IMR-90 (cell line): ENCODE measurements at regions not wholly inside any gene's neighbourhood (a gene's known extent, or its start where the extent isn't known, plus 50 kb on each side); places are given as distances from the start of the nearest gene placed in this dataset.

Experiments used
- ATAC-seq: fragments of 200-7000 bp; cut with Tn5 transposase; 2 replicates; pipeline ENCODE4 v1.9.1; 2020; ENCODE audit warnings: low read depth, mild to moderate bottlenecking, moderate library complexity
- BruUV-seq: library from RNA; stranded (reverse); fragments of 400-500 nt; replicated peaks from 2 replicates; lab custom pipeline; 2021; lab: Mats Ljungman, UMichigan
- CTCF ChIA-PET: fragments of 300-600 bp; formaldehyde crosslinking; extraction: SDS; loops from one replicate; lab custom pipeline; 2021; ENCODE audit warnings: antibody characterized with exemption; lab: Yijun Ruan, JAX
- POLR2A ChIA-PET: fragments of 300-600 bp; sonication (Branson Sonifier 250); formaldehyde crosslinking; loops from one replicate; lab custom pipeline; 2022; ENCODE audit warnings: antibody characterized with exemption; ENCODE audit not compliant: unreplicated experiment; lab: Charles Lee
- DNase-seq: peaks from one replicate; pipeline ENCODE4 v3.0.0; 2013
- H2AFZ ChIP-seq: replicated peaks from 2 replicates; pipeline ENCODE3; 2013; ENCODE audit warnings: low read length, mild to moderate bottlenecking; ENCODE audit not compliant: poor library complexity
- H2AK5ac ChIP-seq: 2 replicates; pipeline ENCODE4 v1.6.1; 2013; ENCODE audit warnings: low read depth, low read length, inconsistent platforms
- H2AK9ac ChIP-seq: replicated peaks from 2 replicates; pipeline ENCODE3; 2013; ENCODE audit warnings: mild to moderate bottlenecking, low read depth, low read length, moderate library complexity; ENCODE audit not compliant: poor library complexity
- H2BK120ac ChIP-seq: 2 replicates; pipeline ENCODE4 v1.6.1; 2013; ENCODE audit warnings: low read depth, low read length, inconsistent platforms
- H2BK15ac ChIP-seq: 3 replicates; pipeline ENCODE4 v1.6.1; 2013; ENCODE audit warnings: low read depth, low read length, inconsistent platforms
- H2BK20ac ChIP-seq: 2 replicates; pipeline ENCODE4 v1.6.1; 2013; ENCODE audit warnings: low read depth, mild to moderate bottlenecking, inconsistent platforms, low read length, moderate library complexity
- H2BK5ac ChIP-seq: 2 replicates; pipeline ENCODE4 v1.6.1; 2013; ENCODE audit warnings: mild to moderate bottlenecking, low read depth, low read length, inconsistent platforms; ENCODE audit not compliant: poor library complexity, severe bottlenecking
- H3K14ac ChIP-seq: replicated peaks from 2 replicates; pipeline ENCODE4 v1.6.1; 2013; ENCODE audit warnings: low read depth, low read length, inconsistent platforms
- H3K18ac ChIP-seq: 2 replicates; pipeline ENCODE4 v1.6.1; 2013; ENCODE audit warnings: low read depth, low read length, control low read depth
- H3K23ac ChIP-seq: 2 replicates; pipeline ENCODE4 v1.6.1; 2013; ENCODE audit warnings: low read depth, low read length, inconsistent platforms
- H3K27ac ChIP-seq: 2 replicates; pipeline ENCODE4 v1.5.1; 2013; ENCODE audit warnings: mild to moderate bottlenecking, control low read depth, low read length; ENCODE audit not compliant: insufficient read depth
- H3K27me3 ChIP-seq: 2 replicates; pipeline ENCODE4 v1.6.1; 2013; ENCODE audit warnings: low read length; ENCODE audit not compliant: control insufficient read depth, insufficient read depth
- H3K36me3 ChIP-seq: 2 replicates; pipeline ENCODE4 v1.6.1; 2013; ENCODE audit warnings: low read length, mixed read lengths; ENCODE audit not compliant: control insufficient read depth, insufficient read depth
- H3K4ac ChIP-seq: 2 replicates; pipeline ENCODE4 v1.6.1; 2013; ENCODE audit warnings: low read depth, low read length, inconsistent platforms
- H3K4me1 ChIP-seq: 2 replicates; pipeline ENCODE4 v1.6.1; 2013; ENCODE audit warnings: low read length, mixed read lengths; ENCODE audit not compliant: control insufficient read depth, insufficient read depth
- H3K4me2 ChIP-seq: 2 replicates; pipeline ENCODE4 v1.6.1; 2013; ENCODE audit warnings: low read depth, mild to moderate bottlenecking, control low read depth, low read length, moderate library complexity
- H3K4me3 ChIP-seq: 2 replicates; pipeline ENCODE4 v1.5.1; 2013; ENCODE audit warnings: low read depth, mild to moderate bottlenecking, control low read depth, low read length, moderate library complexity; ENCODE audit not compliant: insufficient read depth
- H3K56ac ChIP-seq: 2 replicates; pipeline ENCODE4 v1.6.1; 2013; ENCODE audit warnings: low read length, inconsistent platforms; ENCODE audit not compliant: insufficient read depth; ENCODE audit errors: extremely low read depth
- H3K79me1 ChIP-seq, 2 experiments: 2 replicates each; pipeline ENCODE4 v1.6.1; 2013; ENCODE audit warnings: low read length in 2 of 2, inconsistent platforms in 1 of 2, low read depth in 1 of 2
- H3K9ac ChIP-seq: 2 replicates; pipeline ENCODE4 v1.6.1; 2013; ENCODE audit warnings: low read depth, low read length, control low read depth
- H3K9me1 ChIP-seq: 2 replicates; pipeline ENCODE4 v1.6.1; 2013; ENCODE audit warnings: low read length, inconsistent platforms; ENCODE audit not compliant: insufficient read depth
- H3K9me3 ChIP-seq: 2 replicates; pipeline ENCODE4 v1.6.1; 2013; ENCODE audit warnings: low read length; ENCODE audit not compliant: control insufficient read depth, insufficient read depth
- H4K20me1 ChIP-seq: 2 replicates; pipeline ENCODE4 v1.6.1; 2013; ENCODE audit warnings: low read length, inconsistent platforms; ENCODE audit not compliant: insufficient read depth
- H4K5ac ChIP-seq: 2 replicates; pipeline ENCODE4 v1.6.1; 2013; ENCODE audit warnings: mild to moderate bottlenecking, low read depth, low read length, control low read depth
- H4K8ac ChIP-seq, 2 experiments: 2 replicates each; pipeline ENCODE4 v1.6.1; 2013; ENCODE audit warnings: low read depth in 2 of 2, low read length in 2 of 2, control low read depth in 1 of 2, inconsistent platforms in 1 of 2
- H4K91ac ChIP-seq: 2 replicates; pipeline ENCODE4 v1.6.1; 2013; ENCODE audit warnings: low read depth, low read length, inconsistent platforms; ENCODE audit not compliant: insufficient read depth
- BHLHE40 ChIP-seq: fragments of 150-350 bp; IDR thresholded peaks from 2 replicates; pipeline ENCODE4 v1.6.1; 2016; ENCODE audit warnings: mild to moderate bottlenecking, low read depth, low read length
- CEBPB ChIP-seq: IDR thresholded peaks from 2 replicates; pipeline ENCODE4 v1.6.1; 2012; ENCODE audit warnings: low read depth, low read length, improper control_type of control experiment
- CHD1 ChIP-seq: IDR thresholded peaks from 2 replicates; pipeline ENCODE4 v1.6.1; 2012; ENCODE audit warnings: low read depth, low read length, improper control_type of control experiment
- FOS ChIP-seq: fragments of 150-350 bp; IDR thresholded peaks from 2 replicates; pipeline ENCODE4 v1.6.1; 2016; ENCODE audit warnings: low read depth, low read length
- MAFK ChIP-seq: IDR thresholded peaks from 2 replicates; pipeline ENCODE4 v1.6.1; 2012; ENCODE audit warnings: low read depth, low read length, improper control_type of control experiment
- MXI1 ChIP-seq: IDR thresholded peaks from 2 replicates; pipeline ENCODE4 v1.6.1; 2012; ENCODE audit warnings: low read depth, mild to moderate bottlenecking, low read length, moderate library complexity, borderline replicate concordance
- RAD21 ChIP-seq: IDR thresholded peaks from 2 replicates; pipeline ENCODE4 v1.6.1; 2012; ENCODE audit warnings: low read length, improper control_type of control experiment
- RCOR1 ChIP-seq: IDR thresholded peaks from 2 replicates; pipeline ENCODE4 v1.6.1; 2012; ENCODE audit warnings: mild to moderate bottlenecking, low read length, improper control_type of control experiment; ENCODE audit not compliant: insufficient replicate concordance
- SMC3 ChIP-seq: fragments of 150-350 bp; IDR thresholded peaks from 2 replicates; pipeline ENCODE4 v1.6.1; 2016; ENCODE audit warnings: low read depth, mild to moderate bottlenecking, antibody characterized with exemption, low read length, moderate library complexity
- WGBS, 2 experiments: methylation state at CpG; one replicate each; pipeline versions ENCODE4 v1.1.5 to v1.1.7; 2013; ENCODE audit warnings: missing lambda C conversion rate in 2 of 2; ENCODE audit not compliant: insufficient read length in 1 of 2; ENCODE audit errors: extremely low coverage in 2 of 2; 5-methylcytosine and 5-hydroxymethylcytosine counted together
- dilution Hi-C: fragments of 300-500 bp; cut with HindIII; formaldehyde crosslinking; loops from one replicate; pipeline ENCODE4 v1.14.3; 2018; ENCODE audit warnings: low sequenced_read_pairs; ENCODE audit not compliant: unreplicated experiment
- in situ Hi-C: fragments of 300-500 bp; cut with MboI; formaldehyde crosslinking; loops from 3 replicates; pipeline ENCODE4 v1.14.3; 2019; ENCODE audit warnings: low sequenced_read_pairs, inconsistent platforms, mixed read lengths
- intact Hi-C: fragments of 100-400 bp; cut with micrococcal nuclease; formaldehyde crosslinking; loops from 2 replicates; pipeline ENCODE4 v1.10.0; 2022
- TF ChIP-seq, protein P1 (sequence below): conservative IDR thresholded peaks from 2 replicates; pipeline ENCODE4 v1.5.1; 2012; ENCODE audit warnings: mild to moderate bottlenecking, low read depth, low read length, improper control_type of control experiment
- TF ChIP-seq, protein P2 (sequence below): fragments of 150-350 bp; IDR thresholded peaks from 2 replicates; pipeline ENCODE4 v1.6.1; 2016; ENCODE audit warnings: low read depth, mild to moderate bottlenecking, low read length, moderate library complexity, borderline replicate concordance

GRCh38 chr2:104474716-104475115 is 379.2 kb upstream of the POU3F3 start:
- no TSS peak for BruUV-seq
- DNase-seq (no peak), ATAC-seq (no peak)
- H4K91ac ChIP-seq = no peak overlapping the region
- in situ Hi-C loops = no loop called here
- H2AK5ac ChIP-seq = no peak overlapping the region
- H3K18ac ChIP-seq = no peak overlapping the region
- H3K9me3 ChIP-seq = peaks cover 4% of the 10 kb centered on the region
- no peak overlapping the region for H2AK9ac ChIP-seq
- H2BK20ac ChIP-seq = no peak overlapping the region
- H3K27me3 ChIP-seq = no peaks in the 10 kb centered on the region
- H3K27ac ChIP-seq = no peak overlapping the region
- H4K8ac ChIP-seq = no peak overlapping the region
- dilution Hi-C loops = no loop called here
- ChIA-PET CTCF (no interaction called here), POLR2A (no interaction called here)
- no peaks in the 10 kb centered on the region for H4K20me1 ChIP-seq
- H2BK15ac ChIP-seq = no peak overlapping the region
- TF ChIP-seq MAFK (no peak), CEBPB (no peak), RAD21 (no peak), BHLHE40 (no peak), RCOR1 (no peak), CHD1 (no peak), MXI1 (no peak), FOS (no peak), SMC3 (no peak)
- TF ChIP-seq, protein P1, sequence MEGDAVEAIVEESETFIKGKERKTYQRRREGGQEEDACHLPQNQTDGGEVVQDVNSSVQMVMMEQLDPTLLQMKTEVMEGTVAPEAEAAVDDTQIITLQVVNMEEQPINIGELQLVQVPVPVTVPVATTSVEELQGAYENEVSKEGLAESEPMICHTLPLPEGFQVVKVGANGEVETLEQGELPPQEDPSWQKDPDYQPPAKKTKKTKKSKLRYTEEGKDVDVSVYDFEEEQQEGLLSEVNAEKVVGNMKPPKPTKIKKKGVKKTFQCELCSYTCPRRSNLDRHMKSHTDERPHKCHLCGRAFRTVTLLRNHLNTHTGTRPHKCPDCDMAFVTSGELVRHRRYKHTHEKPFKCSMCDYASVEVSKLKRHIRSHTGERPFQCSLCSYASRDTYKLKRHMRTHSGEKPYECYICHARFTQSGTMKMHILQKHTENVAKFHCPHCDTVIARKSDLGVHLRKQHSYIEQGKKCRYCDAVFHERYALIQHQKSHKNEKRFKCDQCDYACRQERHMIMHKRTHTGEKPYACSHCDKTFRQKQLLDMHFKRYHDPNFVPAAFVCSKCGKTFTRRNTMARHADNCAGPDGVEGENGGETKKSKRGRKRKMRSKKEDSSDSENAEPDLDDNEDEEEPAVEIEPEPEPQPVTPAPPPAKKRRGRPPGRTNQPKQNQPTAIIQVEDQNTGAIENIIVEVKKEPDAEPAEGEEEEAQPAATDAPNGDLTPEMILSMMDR = no peak
- TF ChIP-seq, protein P2, sequence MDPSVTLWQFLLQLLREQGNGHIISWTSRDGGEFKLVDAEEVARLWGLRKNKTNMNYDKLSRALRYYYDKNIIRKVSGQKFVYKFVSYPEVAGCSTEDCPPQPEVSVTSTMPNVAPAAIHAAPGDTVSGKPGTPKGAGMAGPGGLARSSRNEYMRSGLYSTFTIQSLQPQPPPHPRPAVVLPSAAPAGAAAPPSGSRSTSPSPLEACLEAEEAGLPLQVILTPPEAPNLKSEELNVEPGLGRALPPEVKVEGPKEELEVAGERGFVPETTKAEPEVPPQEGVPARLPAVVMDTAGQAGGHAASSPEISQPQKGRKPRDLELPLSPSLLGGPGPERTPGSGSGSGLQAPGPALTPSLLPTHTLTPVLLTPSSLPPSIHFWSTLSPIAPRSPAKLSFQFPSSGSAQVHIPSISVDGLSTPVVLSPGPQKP = no peak
- H3K4me1 ChIP-seq = no peaks in the 10 kb centered on the region
- no peak overlapping the region for H3K4ac ChIP-seq
- no peak overlapping the region for H3K14ac ChIP-seq
- no peak overlapping the region for H2AFZ ChIP-seq
- H3K23ac ChIP-seq = no peak overlapping the region
- H3K79me1 ChIP-seq = no peaks in the 10 kb centered on the region
- no peak overlapping the region for H3K56ac ChIP-seq
- H3K36me3 ChIP-seq = no peaks in the 10 kb centered on the region
- no peaks in the 10 kb centered on the region for H3K9me1 ChIP-seq
- H3K4me2 ChIP-seq = no peak overlapping the region
- intact Hi-C loops = no loop called here
- WGBS, 2 experiments = no CpG with 5 or more reads among the region's 6 CpGs
- H3K4me3 ChIP-seq = no peak overlapping the region
- H3K9ac ChIP-seq = no peak overlapping the region
- H4K5ac ChIP-seq = no peak overlapping the region
- H2BK120ac ChIP-seq = no peak overlapping the region
- no peak overlapping the region for H2BK5ac ChIP-seq
